ENCODE measurements at regions not wholly inside any gene's neighbourhood (a gene's known extent, or its start where the extent isn't known, plus 50 kb on each side); places are given as distances from the start of the nearest gene placed in this dataset.

DNA sequence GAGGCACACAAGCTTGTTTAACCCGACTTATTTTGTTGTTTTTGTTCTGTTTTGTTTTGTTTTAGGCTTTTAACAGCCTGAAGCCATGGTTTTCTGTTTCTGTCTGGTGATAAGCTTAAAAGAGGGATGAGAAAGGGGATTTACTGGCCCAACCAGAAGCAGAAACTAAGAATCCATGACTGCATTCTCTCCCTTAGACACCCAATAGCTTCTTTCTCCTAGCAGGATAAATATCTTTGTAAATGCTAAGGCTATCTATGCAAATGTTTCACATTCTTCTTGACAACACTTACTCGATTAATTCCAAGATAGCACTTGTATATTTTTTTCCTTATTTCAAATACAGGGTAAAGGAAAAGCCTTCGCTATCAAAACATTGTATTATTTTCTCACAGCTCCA lies 53.7 kb upstream of the SMAD1 start:
- DNase-seq (ENCODE audit: low read depth in 4 of 4, low spot score in 2 of 4) = no peak

DNA sequence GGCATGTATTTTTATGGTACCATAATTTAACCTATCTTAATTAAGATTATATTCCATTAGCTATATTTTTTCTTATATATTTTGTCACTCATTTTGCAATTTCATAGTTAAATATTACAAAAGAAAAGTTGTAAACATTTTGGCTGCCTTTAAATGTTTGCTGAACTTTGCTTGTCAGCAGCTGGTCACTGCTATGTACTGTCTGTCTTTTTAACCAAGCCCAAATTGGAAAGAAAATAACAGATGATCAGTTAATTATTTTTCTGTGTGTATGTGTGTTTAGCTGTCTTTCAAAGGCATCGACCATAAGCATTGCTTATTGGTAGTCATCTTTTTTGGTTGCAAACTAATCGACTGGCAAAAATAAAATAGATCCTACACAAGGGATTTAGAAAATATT lies 54.4 kb upstream of the SMAD1 start:
- no peak for DNase-seq (ENCODE audit: low read depth in 4 of 4, low spot score in 2 of 4)

DNA sequence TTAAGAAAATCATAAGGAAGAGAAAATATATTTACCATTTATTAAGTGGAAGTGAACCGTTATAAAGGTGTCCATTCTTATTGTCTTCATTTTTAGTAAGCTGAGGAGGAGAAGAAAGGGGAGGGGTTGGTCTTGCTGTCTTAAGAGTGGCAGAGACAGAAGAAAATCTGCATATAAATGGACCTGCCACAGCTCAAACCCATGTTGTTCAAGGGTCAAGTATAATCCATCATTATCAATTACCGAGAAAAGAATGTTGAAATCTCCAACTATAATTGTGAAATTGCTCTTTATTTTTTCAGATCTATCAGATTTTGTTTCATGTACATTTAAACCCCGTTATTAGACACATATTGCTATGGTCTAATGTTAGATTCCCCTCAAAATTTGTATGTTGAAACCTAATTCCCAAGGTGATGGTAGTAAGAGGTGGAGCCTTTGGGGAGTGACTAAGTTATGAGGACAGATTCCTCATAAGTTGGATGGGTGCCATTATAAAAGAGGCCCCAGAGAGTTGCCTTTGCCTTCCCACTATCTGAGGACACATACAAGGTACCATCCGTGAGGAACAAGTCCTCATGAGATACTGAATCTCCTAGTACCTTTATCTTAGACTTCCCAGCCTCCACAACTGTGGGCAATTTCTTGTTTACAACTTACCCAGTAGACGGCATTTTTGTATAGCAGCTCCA lies 58.5 kb upstream of the SMAD1 start:
- no peak for DNase-seq (ENCODE audit: low read depth in 4 of 4, low spot score in 2 of 4)

DNA sequence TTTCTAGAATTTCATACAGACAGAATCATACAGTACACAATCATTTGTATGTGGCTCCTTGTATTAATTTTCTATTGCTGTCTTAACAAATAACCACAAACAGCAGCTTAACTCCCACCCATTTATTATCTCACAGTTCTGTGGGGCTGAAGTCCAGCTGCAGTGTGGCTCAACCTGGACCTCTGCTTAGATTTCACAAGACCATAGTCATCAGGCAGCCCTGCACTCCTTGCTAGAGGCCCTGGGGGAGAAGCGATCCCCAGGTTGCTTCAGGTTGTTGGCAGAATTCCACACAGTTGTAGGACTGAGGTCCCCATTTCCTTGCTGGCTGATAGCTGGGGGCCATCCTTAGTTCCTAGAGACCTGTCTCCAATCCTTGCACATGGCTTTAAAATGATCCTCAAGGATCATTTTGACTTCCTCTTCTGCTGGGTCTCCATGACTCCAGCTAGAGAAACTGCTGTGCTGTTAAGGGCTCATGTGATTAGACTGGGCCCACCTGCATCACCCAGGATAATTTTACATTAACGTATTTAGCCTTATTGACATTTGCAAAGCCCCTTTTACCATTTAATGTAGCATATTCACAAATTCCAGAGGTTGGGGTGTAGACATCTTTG lies 60.9 kb upstream of the SMAD1 start:
- DNase-seq (ENCODE audit: low read depth in 4 of 4, low spot score in 2 of 4) = no peak

DNA sequence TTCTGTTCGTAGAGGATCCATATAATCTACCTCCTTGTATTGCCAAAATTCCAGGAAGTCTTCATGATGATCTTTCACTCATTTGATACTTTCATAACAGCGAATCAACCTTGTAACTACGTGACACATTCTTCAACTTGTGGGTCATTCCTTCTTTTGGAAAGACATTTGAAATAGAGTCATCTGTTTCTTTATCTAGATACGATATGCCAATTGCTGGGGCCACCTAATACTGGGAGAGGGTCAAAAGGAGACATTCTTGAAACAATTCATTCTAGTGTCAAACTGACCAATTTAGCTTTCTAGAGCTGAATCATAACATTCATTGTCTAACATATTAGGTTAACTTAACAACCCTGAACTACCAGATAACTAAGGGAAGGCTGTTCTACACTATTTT lies 62.9 kb upstream of the SMAD1 start:
- no peak for DNase-seq (ENCODE audit: low read depth in 4 of 4, low spot score in 2 of 4)

DNA sequence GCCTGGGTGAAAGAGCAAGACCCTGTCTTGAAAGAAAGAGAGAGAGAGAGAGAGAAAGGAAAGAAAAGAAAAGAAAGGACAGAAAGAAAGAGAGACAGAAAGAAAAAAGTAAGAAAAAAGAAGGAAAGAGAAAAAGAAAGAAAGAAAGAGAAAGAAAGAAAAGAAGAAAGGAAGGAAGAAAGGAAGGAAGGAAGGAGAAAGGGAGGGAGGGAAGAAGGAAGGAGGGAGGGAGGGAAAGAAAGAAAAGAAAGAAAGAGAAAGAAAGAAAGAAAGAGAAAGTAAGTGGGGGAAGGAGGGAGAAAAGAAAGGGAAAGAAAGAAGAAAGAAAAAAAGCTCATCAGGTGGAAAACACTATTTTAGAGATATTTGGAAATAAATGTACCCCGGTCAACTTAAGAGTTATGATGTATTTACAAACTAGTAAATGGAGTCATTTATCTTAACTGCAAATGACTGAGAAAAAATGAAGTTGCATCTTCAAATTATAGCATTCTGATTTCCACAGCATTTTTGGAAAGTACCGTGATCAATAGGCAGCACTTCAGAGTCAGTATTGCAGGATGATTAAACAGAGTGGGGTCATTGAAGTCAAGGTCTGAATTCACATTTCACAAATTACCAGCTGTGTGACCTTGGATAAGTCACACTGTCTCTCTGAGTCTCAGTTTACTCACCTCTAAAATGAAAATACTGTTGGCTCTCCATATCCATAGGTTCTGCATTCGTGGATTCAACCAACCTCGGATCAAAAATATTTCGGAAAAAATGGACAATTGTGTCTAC lies 64.1 kb upstream of the SMAD1 start:
- no peak for DNase-seq (ENCODE audit: low read depth in 4 of 4, low spot score in 2 of 4)

DNA sequence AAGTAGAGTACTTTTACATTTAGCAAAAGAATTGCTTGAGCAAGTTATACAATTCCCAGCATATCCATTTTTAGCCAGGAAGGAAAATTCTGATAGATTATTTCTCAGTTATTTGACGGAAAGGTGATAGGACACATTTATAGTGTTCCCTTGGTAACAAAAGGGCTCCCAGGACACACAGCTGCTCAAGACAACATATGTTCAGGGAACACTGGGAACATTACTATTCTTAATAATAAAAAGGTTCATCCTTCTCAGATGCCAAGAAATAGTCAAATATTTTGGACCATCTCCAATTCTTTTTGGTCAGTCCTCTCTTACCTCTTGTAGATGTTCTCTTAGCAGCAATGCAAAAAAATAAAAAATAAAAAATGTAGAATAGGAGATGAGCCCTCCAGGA lies 66.8 kb upstream of the SMAD1 start:
- no peak for DNase-seq (ENCODE audit: low read depth in 4 of 4, low spot score in 2 of 4)

DNA sequence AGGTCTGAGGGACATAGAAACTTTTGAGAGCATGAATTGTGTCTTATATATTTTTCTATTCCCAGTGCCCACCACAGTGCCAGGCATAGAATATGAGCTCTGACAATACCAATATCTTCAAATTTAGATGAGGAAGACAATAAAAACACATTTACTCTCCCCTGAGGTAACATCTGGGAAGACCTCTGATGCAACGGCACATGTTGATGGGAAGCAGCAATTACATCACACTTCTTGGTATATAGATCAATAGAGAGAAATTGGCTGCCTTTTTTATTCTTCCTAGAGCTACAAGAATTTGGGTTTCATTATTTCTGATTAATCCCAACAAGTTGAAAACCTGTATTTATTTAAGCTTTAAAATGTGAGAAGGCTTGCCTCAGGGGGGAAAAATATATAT lies 67.4 kb upstream of the SMAD1 start:
- DNase-seq (ENCODE audit: low read depth in 4 of 4, low spot score in 2 of 4) = no peak

DNA sequence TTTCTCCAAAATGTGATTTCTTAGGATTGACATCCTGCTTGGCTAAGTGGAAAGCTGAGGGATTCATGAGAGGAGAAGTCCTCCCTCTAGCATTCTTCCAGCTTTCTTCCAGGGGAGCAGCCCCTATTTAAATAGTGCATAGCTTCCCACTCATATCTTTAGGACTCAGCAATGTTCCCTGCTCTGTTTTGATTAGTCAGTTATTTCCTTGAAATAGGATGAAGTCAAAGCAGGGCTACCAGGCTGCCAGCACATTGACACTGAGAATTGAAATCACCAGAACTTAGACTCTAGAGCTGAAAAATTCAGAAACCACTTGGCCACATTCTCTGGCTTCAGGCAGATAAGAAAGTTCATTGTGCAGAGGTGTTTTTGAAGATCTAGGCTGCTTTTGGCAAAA lies 74.7 kb upstream of the SMAD1 start:
- no peak for DNase-seq (ENCODE audit: low read depth in 4 of 4, low spot score in 2 of 4)

DNA sequence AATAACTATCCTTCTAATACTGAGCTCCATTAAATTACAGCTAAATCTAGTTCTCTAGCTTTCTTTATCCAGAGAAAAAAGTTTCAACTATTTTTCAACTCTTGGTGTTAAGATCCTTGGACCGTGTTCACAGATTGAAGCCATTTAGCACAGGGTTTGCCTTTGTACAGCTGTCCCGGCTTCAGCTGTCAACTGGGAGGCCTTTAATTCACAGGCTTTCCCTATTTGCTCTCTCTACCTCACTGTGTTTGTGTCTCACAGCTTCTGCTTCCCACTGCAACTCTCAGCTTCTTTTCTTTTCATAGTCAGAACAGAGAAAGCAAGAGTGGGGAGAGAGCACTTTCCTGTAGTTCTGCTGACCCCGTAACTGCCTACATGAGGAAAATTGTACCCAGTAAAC lies 76.9 kb upstream of the SMAD1 start:
- no peak for DNase-seq (ENCODE audit: low read depth in 4 of 4, low spot score in 2 of 4)

DNA sequence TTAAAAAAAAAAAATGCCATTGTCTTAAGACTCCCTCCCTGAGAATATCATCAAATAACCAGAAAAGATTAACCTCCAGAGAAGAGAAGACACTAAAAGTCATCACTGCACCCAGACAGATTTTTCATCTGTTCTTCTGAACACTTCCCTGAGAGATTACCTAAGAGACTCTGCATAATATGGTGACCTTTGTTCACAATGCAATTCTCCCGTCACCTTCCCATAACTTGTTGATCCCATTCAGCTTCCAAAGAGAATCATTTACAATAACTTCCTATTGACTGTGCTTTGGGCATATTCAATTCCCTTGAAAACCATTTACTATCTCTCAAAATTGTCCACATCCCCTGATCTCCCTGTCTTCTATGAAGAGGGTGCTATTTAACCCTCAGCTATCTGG lies 85.1 kb upstream of the SMAD1 start:
- no peak for DNase-seq (ENCODE audit: low read depth in 4 of 4, low spot score in 2 of 4)

DNA sequence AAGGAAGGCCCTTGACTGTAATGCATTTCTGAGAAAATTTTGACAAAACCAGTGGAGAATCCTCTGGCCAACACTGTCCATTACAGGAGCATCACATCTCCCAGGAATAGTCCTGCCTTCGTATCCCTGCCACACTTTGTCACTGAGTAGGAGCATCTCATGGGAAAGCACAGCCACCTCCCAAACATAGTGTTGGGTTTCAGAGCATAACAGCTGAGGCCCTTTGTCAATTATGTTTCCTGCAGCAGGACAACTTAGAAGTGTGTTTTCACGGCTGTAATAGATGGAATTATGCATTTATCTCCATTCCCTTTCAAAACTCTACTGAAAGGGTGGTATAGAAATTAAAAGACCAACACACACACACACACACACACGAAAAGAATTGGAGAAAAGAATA lies 91.1 kb upstream of the SMAD1 start:
- no peak for DNase-seq (ENCODE audit: low read depth in 4 of 4, low spot score in 2 of 4)

DNA sequence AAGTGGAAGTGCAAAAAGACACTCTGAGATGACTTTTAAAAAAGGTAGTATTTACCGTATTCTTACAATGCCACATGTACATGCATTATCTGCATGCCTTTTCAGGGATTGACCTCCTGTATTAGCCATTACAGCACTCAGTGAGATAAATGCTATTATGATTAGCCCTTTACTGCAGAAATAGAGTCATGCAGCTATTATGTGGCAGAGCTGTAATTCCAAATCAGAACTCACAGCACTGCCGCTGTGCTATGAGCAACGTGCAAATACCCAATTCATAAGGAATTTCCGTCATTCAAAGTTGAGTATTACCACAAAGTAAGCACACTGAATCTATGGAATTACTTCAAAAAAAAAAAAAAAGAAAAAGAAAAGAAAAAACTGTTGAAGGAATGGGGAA lies 92.1 kb upstream of the SMAD1 start:
- DNase-seq (ENCODE audit: low read depth in 4 of 4, low spot score in 2 of 4) = no peak

DNA sequence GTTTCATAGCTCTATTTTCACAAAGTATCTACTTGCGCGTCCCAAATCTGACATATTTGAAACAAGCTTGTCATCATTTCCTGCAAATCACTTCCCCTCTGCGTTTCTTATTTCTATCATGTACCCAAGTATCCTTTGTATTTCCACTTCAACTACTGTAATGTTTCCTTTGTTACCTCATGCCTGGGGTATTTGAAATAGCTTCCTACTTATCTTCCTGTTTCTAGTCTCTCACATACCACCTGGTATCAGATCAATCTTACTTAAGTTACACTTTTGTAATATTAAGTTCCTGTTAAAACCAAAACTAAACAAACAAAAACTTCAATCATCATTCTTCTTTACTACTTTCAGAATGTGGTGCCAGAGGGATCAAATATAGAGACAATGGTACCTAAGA lies 93.6 kb upstream of the SMAD1 start:
- no peak for DNase-seq (ENCODE audit: low read depth in 4 of 4, low spot score in 2 of 4)

DNA sequence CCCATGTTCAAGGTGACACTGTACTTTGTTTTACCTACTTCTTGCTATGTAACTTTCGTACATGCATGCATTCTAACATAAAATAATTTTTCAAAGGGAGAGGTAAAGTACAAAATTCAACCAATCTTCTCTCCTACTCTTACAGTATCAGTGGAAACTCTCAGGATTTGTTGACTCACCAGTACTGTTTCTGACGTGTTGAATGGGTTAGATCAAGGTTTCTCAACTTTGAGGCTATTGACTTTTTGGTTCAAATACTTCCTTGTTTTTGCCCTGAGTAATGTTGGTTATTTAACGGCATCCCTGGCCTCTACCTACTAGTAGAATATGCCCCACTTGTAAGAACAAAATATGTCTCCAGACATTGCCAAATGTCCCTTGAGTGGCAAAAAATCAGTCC lies 94.6 kb upstream of the SMAD1 start:
- no peak for DNase-seq (ENCODE audit: low read depth in 4 of 4, low spot score in 2 of 4)

DNA sequence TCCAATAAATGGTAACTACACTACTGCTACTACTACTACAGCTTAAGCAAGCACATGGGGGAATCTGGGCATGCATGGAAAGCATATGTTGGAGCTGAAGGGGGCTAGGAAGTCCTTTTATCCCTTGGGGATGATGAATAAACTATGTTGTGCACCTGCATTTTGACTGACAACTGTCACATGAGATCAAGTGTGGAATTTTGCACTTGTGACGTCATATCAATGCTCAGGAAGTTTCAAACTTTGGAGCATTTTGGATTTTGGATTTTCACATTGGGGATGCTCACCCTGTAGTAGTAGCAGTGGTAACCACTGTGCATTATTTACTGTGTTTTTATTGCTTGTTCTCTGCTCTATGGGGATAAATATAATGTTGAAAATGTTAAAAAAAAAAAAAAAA lies 100.5 kb upstream of the SMAD1 start:
- DNase-seq (ENCODE audit: low read depth in 4 of 4, low spot score in 2 of 4) = no peak

DNA sequence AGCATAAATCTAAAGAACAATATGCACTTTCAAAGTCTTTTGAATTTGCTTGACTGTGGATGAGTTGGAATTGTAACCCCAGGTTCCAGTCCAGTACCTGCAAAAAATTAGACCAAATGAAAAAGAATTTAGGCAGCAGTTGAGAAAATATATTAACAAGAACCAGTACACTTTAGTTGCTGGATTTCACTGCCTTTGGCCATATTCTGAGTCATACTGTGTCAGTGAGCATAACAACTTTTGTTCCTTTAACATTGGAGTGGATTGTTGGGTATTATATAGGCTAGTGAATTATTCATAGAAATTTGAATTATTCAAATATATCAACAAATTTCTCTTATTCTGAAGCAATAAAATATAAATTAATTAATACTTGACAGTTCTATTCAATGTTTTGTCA lies 101.5 kb upstream of the SMAD1 start:
- no peak for DNase-seq (ENCODE audit: low read depth in 4 of 4, low spot score in 2 of 4)

DNA sequence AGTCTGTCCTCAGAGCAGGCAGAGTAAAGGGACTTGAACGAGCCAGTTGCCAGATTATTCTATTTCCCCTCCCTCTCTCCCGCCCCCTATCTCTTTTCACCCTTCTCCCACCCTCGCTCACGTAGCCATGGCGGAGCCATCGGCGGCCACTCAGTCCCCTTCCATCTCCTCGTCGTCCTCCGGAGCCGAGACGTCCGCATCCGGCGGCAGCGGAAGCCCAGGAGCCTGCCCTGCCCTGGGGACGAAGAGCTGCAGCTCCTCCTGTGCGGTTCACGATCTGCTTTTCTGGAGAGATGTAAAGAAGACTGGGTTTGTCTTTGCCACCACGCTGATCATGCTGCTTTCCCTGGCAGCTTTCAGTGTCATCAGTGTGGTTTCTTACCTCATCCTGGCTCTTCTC lies 106.2 kb upstream of the SMAD1 start:
- DNase-seq (ENCODE audit: low read depth in 4 of 4, low spot score in 2 of 4) = no peak

DNA sequence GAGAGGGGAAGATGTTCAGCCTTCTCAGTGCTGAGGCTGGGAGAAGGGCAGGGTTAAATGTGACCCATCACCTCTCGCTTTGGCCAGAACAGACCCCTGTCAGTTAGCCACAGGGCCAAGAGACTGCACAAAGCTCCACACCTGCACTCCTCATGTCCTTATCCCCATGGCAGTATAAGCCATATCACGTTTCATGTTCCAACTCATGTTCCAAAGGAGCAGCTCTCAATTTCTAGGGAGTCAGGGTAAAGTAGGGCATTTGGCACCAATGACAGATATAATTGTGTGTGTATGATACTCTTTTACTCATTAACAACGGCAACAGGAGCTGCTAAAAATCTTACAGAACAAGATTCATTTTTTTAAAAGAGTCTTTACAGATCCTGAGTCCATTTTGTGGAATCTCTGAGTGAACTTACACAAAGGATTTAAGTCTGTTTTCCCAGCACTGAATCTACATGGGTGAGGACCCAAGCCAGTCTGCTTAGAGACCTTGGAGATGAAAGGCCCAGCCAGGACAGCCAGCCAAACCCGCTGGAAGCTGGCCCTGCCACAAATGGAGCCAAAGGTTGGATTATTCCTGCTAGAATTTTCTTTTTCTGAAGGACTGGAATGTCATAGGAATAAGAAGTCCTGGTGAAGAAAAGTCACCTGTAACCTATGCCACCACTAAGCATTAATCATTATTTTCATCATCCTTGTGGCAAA lies 129.1 kb upstream of the SMAD1 start:
- no peak for DNase-seq (ENCODE audit: low read depth in 4 of 4, low spot score in 2 of 4)

DNA sequence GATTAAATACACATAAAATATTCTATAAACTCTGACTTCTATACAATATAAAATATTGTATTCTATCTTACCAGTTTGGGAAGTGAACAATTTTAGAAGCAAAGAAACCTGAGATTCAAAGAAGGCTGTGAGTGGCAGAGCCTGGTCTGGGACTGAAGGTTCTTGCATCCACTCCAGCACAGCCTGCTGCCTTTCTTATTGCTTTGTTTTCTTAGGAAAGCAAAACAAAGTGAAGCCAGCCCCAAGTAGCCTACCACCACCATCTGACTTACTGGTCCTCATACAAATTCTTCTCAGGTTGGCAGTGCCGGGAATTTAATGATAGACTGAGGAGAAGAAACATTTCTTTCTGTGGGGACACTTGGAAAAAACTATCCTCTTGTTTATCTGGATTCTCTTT lies 129.7 kb upstream of the SMAD1 start:
- no peak for DNase-seq (ENCODE audit: low read depth in 4 of 4, low spot score in 2 of 4)

DNA sequence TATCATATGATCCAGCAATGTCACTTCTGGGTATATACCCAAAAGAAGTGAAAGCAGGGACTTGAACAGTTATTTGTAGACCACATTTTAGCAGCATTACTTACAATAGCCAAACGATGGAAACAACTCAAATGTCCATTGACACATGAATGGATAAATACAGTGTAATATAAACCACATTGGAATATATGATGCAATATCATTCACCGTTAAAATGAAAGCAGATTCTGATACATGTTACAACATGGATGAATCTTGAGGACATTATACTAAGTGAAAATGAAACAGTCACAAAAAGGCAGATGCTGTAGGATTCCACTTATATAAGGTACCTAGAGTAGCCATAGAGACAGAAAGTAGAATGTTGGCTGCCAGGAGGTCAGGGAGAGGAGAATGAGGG lies 130.5 kb upstream of the SMAD1 start:
- DNase-seq (ENCODE audit: low read depth in 4 of 4, low spot score in 2 of 4) = no peak

DNA sequence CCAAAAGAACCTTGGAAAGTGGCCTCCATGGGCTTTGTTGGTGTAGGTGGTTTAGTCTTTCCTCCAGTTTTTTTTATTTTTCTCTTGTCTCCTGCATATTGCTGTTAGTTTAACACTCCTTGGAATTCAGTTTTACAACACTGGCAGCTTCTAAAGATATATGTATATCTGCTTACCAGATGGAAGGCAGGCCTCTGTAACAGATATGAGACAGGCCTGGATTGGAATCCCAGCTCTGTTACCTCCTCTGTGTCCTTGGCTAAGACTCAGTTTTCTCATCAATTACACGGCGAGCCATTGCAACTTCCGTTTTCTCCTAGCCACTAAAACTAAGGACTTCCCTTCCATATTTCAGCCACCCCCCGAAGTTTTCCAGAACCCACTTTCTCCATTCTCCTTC lies 133.4 kb upstream of the SMAD1 start:
- DNase-seq (ENCODE audit: low read depth in 4 of 4, low spot score in 2 of 4) = no peak

Measured in left renal cortex interstitium (tissue), 4 donors.